Prostate gland (tissue), 2 donors: ENCODE measurements at regions not wholly inside any gene's neighbourhood (a gene's known extent, or its start where the extent isn't known, plus 50 kb on each side); places are given as distances from the start of the nearest gene placed in this dataset.

Experiments
- DNase-seq: peaks from one replicate; pipeline ENCODE4 v3.0.0-alpha.2; 2019; ENCODE audit warnings: low spot score
- H3K27ac ChIP-seq, 2 donors: fragments of 200-600 bp; sonication (generic); 2 replicates each; pipeline ENCODE4 v1.5.1; 2017 to 2019
- H3K27me3 ChIP-seq: fragments of 200-600 bp; sonication (generic); replicated peaks from 2 replicates; pipeline ENCODE4 v1.5.1; 2019; ENCODE audit not compliant: insufficient read depth
- H3K36me3 ChIP-seq, 2 donors: fragments of 200-600 bp; sonication (generic); 1 replicate in 1 of 2; 2 replicates in 1 of 2; pipeline versions ENCODE4 v1.5.1 to v1.8.1; 2017 to 2019
- H3K4me1 ChIP-seq: fragments of 200-600 bp; sonication (generic); replicated peaks from 2 replicates; pipeline ENCODE4 v1.5.1; 2019
- H3K4me3 ChIP-seq, 2 donors: fragments of 200-600 bp; sonication (generic); 2 replicates each; pipeline ENCODE4 v1.5.1; 2017 to 2019
- H3K9me3 ChIP-seq: fragments of 200-600 bp; sonication (generic); 2 replicates; pipeline ENCODE4 v1.5.1; 2017
- POLR2A ChIP-seq: fragments of 450-650 bp; IDR thresholded peaks from one replicate; pipeline ENCODE4 v1.6.1; 2016; ENCODE audit warnings: antibody characterized with exemption, mild to moderate bottlenecking
- POLR2AphosphoS5 ChIP-seq: sonication (generic); formaldehyde crosslinking; IDR thresholded peaks from one replicate; pipeline ENCODE4 v1.6.1; 2017; ENCODE audit warnings: antibody characterized with exemption
- WGBS: methylation state at CpG from one replicate; pipeline ENCODE4 v1.1.5; 2018; 5-methylcytosine and 5-hydroxymethylcytosine counted together
- intact Hi-C: fragments of 100-400 bp; cut with DNase I; formaldehyde crosslinking; loops from one replicate; pipeline ENCODE4 v1.14.2; 2022
- TF ChIP-seq, protein P1 (sequence below), 4 experiments: fragments of 200-600 bp in 2 of 4; fragments of 450-650 bp in 2 of 4; sonication (generic) in 2 of 4; IDR thresholded peaks; 1 replicate in 3 of 4; 2 replicates in 1 of 4; pipeline ENCODE4 v1.5.1; 2016 to 2019; ENCODE audit warnings: antibody characterized with exemption in 4 of 4, mild to moderate bottlenecking in 2 of 4, moderate library complexity in 2 of 4

DNA sequence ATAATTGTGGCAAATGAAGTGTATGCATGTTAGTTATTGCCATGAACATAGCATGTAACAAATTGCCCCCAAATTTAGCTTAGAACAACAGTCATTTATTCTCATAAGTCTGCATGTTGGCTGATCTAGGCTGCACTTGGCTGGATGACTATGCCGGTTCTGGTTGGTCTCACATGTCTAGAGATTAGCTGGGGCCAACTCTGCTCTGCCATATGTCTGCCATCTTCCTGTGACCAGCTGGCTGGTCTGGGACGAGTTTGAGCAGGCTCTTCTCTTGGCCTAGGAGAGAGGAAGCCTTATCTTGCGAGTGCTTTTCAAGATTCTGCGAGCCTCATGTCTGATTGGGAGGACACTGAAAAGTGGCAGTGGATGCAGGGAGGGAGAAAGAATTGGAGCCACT, 198.3 kb upstream of the FAM78B start:
- no peak for DNase-seq
- Histone ChIP-seq H3K27me3 (no peaks in the 10 kb centered on the region), H3K9me3 (no peaks in the 10 kb centered on the region), H3K36me3 (no peaks in the 10 kb centered on the region), H3K27ac (no peak overlapping the region), H3K4me3 (no peak overlapping the region), H3K4me1 (no peaks in the 10 kb centered on the region)
- 82% methylated on average over 4 of the region's 4 CpGs for WGBS
- TF ChIP-seq, protein P1, sequence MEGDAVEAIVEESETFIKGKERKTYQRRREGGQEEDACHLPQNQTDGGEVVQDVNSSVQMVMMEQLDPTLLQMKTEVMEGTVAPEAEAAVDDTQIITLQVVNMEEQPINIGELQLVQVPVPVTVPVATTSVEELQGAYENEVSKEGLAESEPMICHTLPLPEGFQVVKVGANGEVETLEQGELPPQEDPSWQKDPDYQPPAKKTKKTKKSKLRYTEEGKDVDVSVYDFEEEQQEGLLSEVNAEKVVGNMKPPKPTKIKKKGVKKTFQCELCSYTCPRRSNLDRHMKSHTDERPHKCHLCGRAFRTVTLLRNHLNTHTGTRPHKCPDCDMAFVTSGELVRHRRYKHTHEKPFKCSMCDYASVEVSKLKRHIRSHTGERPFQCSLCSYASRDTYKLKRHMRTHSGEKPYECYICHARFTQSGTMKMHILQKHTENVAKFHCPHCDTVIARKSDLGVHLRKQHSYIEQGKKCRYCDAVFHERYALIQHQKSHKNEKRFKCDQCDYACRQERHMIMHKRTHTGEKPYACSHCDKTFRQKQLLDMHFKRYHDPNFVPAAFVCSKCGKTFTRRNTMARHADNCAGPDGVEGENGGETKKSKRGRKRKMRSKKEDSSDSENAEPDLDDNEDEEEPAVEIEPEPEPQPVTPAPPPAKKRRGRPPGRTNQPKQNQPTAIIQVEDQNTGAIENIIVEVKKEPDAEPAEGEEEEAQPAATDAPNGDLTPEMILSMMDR (IDR thresholded peaks at IDR 0.05), result no peak
- no peak for TF ChIP-seq POLR2AphosphoS5
- no peak for TF ChIP-seq POLR2A
- intact Hi-C loops, result no loop called here

DNA sequence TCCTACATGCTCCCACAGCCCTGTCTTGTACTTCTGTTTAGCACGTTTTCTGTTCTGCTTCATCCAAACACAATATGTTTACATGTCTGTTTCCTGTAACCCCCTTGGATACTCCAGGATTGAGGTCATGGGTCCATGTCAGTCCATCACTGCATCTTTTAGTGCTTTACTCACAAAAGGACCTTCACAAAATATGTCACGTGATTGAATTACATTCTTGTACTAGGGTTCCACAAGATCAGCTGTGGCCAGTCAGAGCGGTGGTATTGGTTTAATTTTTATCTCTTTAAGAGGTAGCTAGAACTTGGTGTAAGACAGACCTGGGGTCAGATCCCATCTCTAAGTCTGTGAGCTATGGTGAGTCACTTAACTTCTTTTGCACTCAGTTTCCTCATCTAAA, 201.2 kb upstream of the FAM78B start:
- intact Hi-C loops, result no loop called here
- 65% methylated on average over 3 of the region's 3 CpGs for WGBS
- Histone ChIP-seq H3K36me3 (no peaks in the 10 kb centered on the region), H3K4me3 (no peak overlapping the region), H3K4me1 (no peaks in the 10 kb centered on the region), H3K27ac (no peak overlapping the region), H3K27me3 (no peaks in the 10 kb centered on the region), H3K9me3 (no peaks in the 10 kb centered on the region)
- TF ChIP-seq, protein P1 (IDR thresholded peaks at IDR 0.05), result no peak
- DNase-seq, result no peak

DNA sequence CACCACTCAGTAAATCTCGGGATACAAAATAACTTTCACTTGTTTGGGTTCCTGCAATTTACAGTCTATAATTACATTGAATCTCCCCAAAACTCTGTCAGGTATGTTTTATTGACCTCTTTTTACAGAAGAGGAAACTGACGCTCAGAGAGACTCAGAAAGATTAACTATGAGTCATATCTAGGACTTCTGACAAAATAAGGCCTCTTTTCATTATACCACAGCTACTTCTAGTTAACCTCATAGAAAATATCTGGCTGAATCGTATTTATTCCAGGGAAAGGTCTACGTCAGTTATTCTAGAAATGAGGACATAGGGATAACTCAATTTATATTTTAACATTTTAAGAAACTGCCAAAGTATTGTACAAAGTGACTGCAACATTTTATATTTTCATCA, 211.1 kb upstream of the FAM78B start:
- 65% methylated on average over 4 of the region's 4 CpGs for WGBS
- intact Hi-C loops, result no loop called here
- Histone ChIP-seq H3K9me3 (no peaks in the 10 kb centered on the region), H3K36me3 (no peaks in the 10 kb centered on the region), H3K27ac (no peak overlapping the region), H3K27me3 (no peaks in the 10 kb centered on the region), H3K4me3 (no peak overlapping the region), H3K4me1 (no peaks in the 10 kb centered on the region)
- TF ChIP-seq, protein P1 (IDR thresholded peaks at IDR 0.05), result no peak
- TF ChIP-seq POLR2A (no peak), POLR2AphosphoS5 (no peak)
- DNase-seq, result no peak

DNA sequence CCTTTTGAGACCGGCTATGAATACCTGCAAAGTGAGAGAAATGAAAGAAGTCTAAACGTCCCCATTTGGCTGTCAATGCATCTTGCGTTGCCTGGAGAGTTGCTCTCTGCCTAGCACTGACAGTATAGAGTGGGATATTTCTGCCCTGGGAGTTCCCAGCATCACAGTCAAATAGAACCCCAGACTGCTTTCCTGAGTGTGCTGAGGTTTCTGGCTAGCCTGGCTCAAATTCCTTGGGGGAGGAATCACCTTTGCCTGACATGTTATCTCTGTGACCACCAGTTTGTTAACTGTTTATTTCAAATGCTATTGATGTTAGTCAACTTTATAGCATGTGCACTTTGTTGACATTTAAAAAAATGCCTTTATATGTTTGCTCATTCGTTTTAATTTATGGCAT, 212.0 kb upstream of the FAM78B start:
- Histone ChIP-seq H3K27ac (no peak overlapping the region), H3K4me3 (no peak overlapping the region), H3K4me1 (no peaks in the 10 kb centered on the region), H3K9me3 (no peaks in the 10 kb centered on the region), H3K27me3 (no peaks in the 10 kb centered on the region), H3K36me3 (no peaks in the 10 kb centered on the region)
- intact Hi-C loops, result no loop called here
- no peak for DNase-seq
- WGBS, result 38% methylated on average over 4 of the region's 4 CpGs
- no peak for TF ChIP-seq POLR2A

DNA sequence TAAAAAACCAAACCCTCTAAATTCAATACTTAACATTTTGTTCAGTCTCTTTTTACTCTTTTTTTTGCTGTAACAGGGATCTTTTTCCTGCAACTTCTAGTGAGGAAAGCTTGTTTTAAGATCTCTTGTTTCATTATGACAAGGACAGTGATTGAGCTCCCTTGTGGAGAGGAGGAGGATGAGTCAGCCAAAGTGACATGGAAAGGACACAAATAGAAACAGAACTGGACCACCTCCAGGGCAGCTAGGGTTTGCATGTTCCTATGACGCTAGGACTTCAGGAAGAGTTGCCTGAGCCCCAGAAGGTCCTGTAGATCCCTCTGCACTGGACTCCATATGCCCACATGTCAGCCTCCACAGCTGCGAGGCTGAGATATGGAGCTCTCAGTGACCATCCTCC, 212.6 kb upstream of the FAM78B start:
- WGBS, result 77% methylated on average over 2 of the region's 2 CpGs
- intact Hi-C loops, result no loop called here
- H3K4me3 ChIP-seq, result no peak overlapping the region

More for the DNA sequence above, 212.6 kb upstream of the FAM78B start:
- TF ChIP-seq, protein P1 (IDR thresholded peaks at IDR 0.05), result no peak
- TF ChIP-seq POLR2AphosphoS5 (no peak), POLR2A (no peak)
- H3K27me3 ChIP-seq, result no peaks in the 10 kb centered on the region
- no peak for DNase-seq
- H3K9me3 ChIP-seq, result no peaks in the 10 kb centered on the region
- H3K27ac ChIP-seq, result no peak overlapping the region
- no peaks in the 10 kb centered on the region for H3K36me3 ChIP-seq
- H3K4me1 ChIP-seq, result no peaks in the 10 kb centered on the region
